Endothelial cell (in vitro differentiated cells): ENCODE measurements at regions not wholly inside any gene's neighbourhood (a gene's known extent, or its start where the extent isn't known, plus 50 kb on each side); places are given as distances from the start of the nearest gene placed in this dataset.

Experiments
- DNase-seq: peaks from one replicate; pipeline ENCODE4 v3.0.0; 2021; ENCODE audit warnings: low spot score
- H3K27ac Mint-ChIP-seq: one replicate; pipeline ENCODE4 v1.8.0; 2021; ENCODE audit warnings: mixed read lengths, inconsistent platforms; ENCODE audit not compliant: unreplicated experiment
- H3K27me3 Mint-ChIP-seq: one replicate; pipeline ENCODE4 v1.8.0; 2021; ENCODE audit warnings: mild to moderate bottlenecking, moderate library complexity, mixed read lengths, inconsistent platforms; ENCODE audit not compliant: unreplicated experiment
- H3K36me3 Mint-ChIP-seq: one replicate; pipeline ENCODE4 v1.8.0; 2021; ENCODE audit warnings: mild to moderate bottlenecking, low read depth, mixed read lengths, inconsistent platforms; ENCODE audit not compliant: unreplicated experiment
- H3K4me1 Mint-ChIP-seq: one replicate; pipeline ENCODE4 v1.8.0; 2021; ENCODE audit warnings: mild to moderate bottlenecking, mixed read lengths, inconsistent platforms; ENCODE audit not compliant: unreplicated experiment
- H3K4me3 Mint-ChIP-seq: one replicate; pipeline ENCODE4 v1.8.0; 2021; ENCODE audit warnings: mild to moderate bottlenecking, mixed read lengths, inconsistent platforms; ENCODE audit not compliant: unreplicated experiment
- H3K9me3 Mint-ChIP-seq: one replicate; pipeline ENCODE4 v1.8.0; 2021; ENCODE audit warnings: mixed read lengths, inconsistent platforms; ENCODE audit not compliant: unreplicated experiment
- TF ChIP-seq, protein P1 (sequence below): fragments of 200-600 bp; sonication (generic); IDR thresholded peaks from one replicate; pipeline ENCODE4 v1.5.0; 2021; ENCODE audit warnings: antibody characterized with exemption; ENCODE audit not compliant: unreplicated experiment

DNA sequence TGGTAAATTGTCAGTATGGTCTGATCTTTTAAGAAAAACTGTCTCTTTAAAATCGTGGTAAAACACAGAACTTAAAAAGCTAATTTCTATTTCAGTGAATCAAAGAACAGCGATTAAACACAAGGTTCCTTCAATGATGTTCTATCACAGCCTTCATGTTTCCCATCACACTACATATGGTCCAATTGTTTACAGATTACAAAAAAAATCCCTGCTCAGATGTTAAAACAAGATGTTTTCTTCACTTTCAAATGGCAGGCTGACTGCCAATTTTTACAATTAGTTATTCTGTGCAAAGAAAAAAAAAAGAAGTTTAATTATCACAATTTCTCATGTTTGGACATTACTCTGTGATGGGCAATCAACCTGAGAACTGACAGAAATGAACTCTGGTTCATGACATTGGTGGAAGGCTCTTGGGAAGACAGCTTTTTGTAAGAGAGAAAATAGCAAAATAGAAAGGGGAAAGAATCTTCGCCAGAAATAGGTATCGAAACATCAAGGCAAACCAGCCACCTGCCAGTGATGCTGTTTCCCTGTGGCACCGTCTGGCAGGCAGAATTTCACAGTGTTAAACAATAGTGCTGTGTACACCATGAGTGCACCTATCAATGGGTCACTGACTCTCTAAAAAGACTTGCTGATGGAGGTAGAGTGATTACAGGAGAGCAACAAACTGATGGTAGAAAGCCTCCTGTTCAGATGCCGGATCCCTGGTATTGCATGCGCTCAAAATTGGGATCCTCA lies 1020.0 kb upstream of the ARRDC3 start:
- Mint-ChIP-seq H3K4me3 (no peak overlapping the region), H3K4me1 (no peaks in the 10 kb centered on the region), H3K9me3 (no peaks in the 10 kb centered on the region), H3K36me3 (no peaks in the 10 kb centered on the region), H3K27ac (no peak overlapping the region), H3K27me3 (no peaks in the 10 kb centered on the region)
- TF ChIP-seq, protein P1, sequence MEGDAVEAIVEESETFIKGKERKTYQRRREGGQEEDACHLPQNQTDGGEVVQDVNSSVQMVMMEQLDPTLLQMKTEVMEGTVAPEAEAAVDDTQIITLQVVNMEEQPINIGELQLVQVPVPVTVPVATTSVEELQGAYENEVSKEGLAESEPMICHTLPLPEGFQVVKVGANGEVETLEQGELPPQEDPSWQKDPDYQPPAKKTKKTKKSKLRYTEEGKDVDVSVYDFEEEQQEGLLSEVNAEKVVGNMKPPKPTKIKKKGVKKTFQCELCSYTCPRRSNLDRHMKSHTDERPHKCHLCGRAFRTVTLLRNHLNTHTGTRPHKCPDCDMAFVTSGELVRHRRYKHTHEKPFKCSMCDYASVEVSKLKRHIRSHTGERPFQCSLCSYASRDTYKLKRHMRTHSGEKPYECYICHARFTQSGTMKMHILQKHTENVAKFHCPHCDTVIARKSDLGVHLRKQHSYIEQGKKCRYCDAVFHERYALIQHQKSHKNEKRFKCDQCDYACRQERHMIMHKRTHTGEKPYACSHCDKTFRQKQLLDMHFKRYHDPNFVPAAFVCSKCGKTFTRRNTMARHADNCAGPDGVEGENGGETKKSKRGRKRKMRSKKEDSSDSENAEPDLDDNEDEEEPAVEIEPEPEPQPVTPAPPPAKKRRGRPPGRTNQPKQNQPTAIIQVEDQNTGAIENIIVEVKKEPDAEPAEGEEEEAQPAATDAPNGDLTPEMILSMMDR, result no peak
- no peak for DNase-seq

DNA sequence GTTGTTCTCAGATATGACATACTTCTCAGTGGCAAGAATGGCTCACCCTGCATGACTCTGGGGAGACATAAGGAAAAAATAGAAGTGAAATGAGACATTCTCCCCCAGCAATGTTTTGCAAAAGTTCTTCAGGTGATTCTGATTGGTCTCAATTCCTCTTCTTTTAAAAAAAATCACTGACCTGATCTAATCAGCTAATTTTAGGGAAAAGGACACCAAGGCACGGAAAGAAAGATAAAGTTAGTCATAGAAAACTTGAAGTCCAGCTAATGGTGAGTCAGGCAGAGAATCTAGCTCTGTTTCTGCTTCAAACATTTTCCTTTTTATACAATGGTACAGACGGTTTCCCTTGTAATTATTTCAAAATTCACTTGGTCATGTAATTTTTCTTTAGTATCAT lies 1018.9 kb upstream of the ARRDC3 start:
- no peaks in the 10 kb centered on the region for H3K4me1 Mint-ChIP-seq
- H3K27ac Mint-ChIP-seq, result no peak overlapping the region
- H3K36me3 Mint-ChIP-seq, result no peaks in the 10 kb centered on the region
- no peak for DNase-seq
- TF ChIP-seq, protein P1, result no peak
- no peaks in the 10 kb centered on the region for H3K9me3 Mint-ChIP-seq
- no peak overlapping the region for H3K4me3 Mint-ChIP-seq
- no peaks in the 10 kb centered on the region for H3K27me3 Mint-ChIP-seq

DNA sequence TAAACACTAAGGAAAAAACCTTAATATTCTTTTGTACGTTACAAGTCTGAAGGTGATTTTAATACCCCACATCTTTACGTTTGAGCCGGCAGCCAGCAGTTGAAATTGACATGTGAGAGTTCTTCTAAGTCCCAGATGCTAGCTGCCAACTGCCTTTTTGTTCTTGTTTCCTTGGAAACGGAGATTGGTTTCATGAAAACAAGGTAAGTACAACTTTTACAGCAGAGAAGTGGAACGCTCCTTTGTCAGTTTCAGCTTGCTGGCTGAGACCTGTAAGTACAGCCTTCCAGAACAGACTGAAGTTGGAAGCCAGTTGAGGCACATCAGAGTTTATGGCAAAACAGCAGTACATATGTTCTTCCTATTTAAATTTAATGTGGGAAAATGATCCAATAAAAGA lies 1018.4 kb upstream of the ARRDC3 start:
- Mint-ChIP-seq H3K4me3 (no peak overlapping the region), H3K4me1 (no peaks in the 10 kb centered on the region), H3K9me3 (no peaks in the 10 kb centered on the region), H3K36me3 (no peaks in the 10 kb centered on the region), H3K27ac (no peak overlapping the region), H3K27me3 (no peaks in the 10 kb centered on the region)
- TF ChIP-seq, protein P1, result no peak
- DNase-seq, result peak; percentile 10

DNA sequence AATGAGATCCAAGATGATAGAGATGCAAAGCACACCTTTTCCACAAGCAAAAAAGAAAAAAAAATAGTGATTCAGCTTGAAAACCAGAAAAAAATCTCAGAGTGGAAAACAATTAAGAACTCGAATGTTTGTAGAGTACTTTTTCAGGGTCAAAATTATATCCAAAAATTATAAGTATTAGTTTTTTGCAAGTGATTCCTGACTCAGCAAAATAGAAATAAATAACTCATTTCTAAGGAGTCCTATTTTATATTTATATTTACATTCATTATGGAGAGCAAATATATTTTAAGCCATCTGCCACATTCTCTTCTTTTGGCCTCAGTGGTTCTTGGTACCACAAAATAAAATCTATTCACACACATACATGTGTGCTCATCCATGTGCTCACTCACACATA lies 1011.8 kb upstream of the ARRDC3 start:
- Mint-ChIP-seq H3K27me3 (no peaks in the 10 kb centered on the region), H3K4me3 (no peak overlapping the region), H3K27ac (no peak overlapping the region)

DNA sequence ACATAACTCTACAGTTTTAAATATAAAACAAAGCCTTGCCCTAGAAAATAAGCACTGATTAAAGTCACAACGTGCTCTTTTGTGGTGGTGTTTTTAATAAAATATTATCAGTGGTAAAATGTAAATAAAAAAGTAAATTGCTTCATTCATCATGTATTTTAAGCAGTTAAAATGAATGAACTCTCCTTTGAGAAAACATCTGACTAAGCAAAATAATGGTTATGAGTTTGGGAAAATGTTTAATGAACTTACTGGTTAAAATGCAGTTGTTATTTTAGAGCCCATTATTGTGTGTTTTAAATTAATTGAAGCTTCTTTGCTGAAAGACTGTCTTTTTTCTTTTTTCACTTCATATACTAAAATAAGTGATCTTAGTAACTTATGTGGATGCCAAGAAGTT lies 1007.5 kb upstream of the ARRDC3 start:
- H3K4me1 Mint-ChIP-seq, result no peaks in the 10 kb centered on the region
- TF ChIP-seq, protein P1, result no peak
- no peak for DNase-seq
- no peaks in the 10 kb centered on the region for H3K36me3 Mint-ChIP-seq
- H3K4me3 Mint-ChIP-seq, result no peak overlapping the region
- H3K27me3 Mint-ChIP-seq, result no peaks in the 10 kb centered on the region
- H3K9me3 Mint-ChIP-seq, result no peaks in the 10 kb centered on the region
- H3K27ac Mint-ChIP-seq, result no peak overlapping the region

More for the DNA sequence above, 1011.8 kb upstream of the ARRDC3 start:
- H3K36me3 Mint-ChIP-seq, result no peaks in the 10 kb centered on the region
- no peaks in the 10 kb centered on the region for H3K9me3 Mint-ChIP-seq
- H3K4me1 Mint-ChIP-seq, result no peaks in the 10 kb centered on the region
- DNase-seq, result no peak
- TF ChIP-seq, protein P1, result no peak
